UCSD-AML1 (cell line): ENCODE measurements at regions not wholly inside any gene's neighbourhood (a gene's known extent, or its start where the extent isn't known, plus 50 kb on each side); places are given as distances from the start of the nearest gene placed in this dataset.
A peak's percentile ranks its signal among the peaks of the same experiment; 100 is the strongest.
"Not testable (repeated sequence)": the region's sequence is repeated elsewhere in the genome, so short reads cannot be mapped to it uniquely, and the experiment has no call there.

Source experiments
- DNase-seq: peaks from one replicate; lab custom pipeline; 2025; ENCODE audit not compliant: unreplicated experiment; lab: John Stamatoyannopoulos, UW

- DNase-seq, result no peak
Measured at GRCh38 chr14:101634202-101634849, 73.0 kb downstream of the DIO3 start.

DNA sequence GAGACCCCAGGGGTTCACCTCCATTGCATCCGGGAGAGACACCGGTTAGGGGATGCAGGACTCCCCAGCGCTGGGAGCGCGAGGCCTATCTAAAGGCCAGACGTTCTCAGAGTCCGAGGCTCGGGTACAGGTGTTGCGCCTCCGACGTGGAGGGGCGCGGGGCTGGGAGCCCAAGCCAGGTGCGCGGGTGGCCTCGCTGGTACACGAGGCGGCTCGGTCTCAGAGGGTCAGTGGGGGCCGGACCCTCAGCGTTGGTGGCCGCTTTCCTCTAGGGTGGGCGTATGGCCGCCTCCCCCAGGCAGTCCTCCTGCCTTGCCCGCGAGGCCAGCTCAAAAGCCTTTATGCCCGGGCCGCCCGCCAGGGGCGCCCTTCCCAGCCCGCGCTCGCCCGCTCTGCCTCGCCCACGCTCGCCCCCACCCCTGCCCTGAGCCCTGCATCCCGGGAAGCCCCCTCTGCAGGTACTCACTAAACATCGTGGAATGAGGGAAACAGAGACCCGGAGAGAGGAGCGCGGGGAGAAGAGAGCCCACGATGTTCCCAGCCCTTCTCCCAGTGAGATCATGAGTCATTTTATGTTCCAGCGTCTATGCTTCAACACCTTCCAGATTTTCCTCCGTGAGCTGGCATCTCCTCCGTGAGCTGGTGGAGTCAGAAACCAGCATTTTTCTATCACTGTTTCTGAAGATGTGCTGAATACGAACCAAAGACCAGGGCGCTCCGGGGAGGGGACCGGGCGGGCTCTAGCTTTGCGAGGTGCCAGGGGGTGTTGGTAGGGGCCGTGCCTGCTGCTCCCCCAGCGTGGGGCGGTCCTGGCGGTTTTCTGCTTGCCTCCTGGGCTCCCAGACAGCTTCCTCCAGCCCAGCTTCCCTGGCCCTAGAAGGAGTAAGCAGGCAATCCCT, 73.8 kb downstream of the DIO3 start:
- no peak for DNase-seq

GRCh38 chr14:101635749-101636560, 74.7 kb downstream of the DIO3 start:
- DNase-seq, result peak; percentile 72

DNA sequence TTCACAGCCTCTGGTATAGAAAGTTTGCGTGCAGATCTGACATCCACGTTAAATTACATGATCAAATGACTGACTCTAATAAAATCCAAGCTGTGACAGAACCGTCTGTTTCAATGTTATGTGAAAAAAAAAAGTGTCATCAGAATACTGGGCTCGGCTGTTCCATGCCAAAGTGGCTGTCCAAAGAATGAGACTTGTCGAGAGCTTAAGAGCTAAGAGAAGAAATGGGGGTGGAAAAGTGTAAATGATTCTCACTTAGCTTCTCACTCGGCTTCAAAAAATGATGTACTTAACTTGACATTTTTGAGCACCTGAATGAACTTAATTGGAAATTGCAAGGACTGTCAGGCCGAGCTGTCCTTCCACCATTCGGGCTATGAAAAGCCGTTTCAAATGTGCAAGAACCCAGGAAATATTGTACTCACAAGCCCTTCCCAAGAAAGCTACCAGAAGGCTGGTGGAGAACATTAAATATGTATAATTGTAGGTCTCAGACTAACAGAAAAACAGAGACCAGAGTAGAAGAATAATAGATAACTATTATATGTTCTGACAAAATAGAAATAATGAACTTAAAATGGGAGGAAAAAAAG, 78.0 kb downstream of the DIO3 start:
- no peak for DNase-seq

DNA sequence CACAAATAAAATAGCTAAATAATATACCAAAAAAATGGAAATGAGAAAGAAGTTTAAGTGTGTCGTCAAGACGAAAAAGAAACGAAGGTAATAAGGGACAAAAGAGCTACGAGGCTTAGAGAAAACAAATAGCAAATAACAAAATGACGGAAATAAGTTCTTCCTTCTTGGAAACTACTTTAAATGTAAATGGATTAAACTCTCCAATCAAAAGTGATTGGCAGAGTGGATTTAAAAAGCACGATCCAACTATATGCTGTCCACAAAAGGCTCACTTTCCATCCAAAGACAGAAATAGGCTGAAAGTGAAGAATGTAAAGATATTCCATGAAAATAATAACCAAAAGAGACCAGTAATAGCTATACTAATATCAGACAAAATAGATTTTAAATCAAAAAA, 82.4 kb downstream of the DIO3 start:
- no peak for DNase-seq

GRCh38 chr14:101654051-101654450, 92.8 kb downstream of the DIO3 start:
- no peak for DNase-seq

DNA sequence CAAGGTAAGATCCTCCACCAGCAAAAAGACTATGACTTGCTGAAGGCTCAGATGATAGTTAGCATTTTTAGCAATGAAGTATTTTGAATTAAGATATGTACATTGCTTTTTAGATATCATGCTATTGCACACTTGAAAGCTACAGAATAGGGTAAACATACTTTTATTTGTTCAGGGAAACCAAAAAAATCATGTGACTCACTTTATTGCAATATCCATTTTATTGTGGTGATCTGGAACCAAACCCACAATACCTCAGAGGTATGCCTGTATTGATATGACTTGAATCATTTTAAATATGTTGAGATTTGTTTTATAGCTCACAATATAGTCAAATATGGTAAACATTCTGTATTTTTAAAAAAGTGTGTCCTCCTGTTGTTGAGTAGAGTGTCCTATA, 96.1 kb downstream of the DIO3 start:
- DNase-seq, result no peak

DNA sequence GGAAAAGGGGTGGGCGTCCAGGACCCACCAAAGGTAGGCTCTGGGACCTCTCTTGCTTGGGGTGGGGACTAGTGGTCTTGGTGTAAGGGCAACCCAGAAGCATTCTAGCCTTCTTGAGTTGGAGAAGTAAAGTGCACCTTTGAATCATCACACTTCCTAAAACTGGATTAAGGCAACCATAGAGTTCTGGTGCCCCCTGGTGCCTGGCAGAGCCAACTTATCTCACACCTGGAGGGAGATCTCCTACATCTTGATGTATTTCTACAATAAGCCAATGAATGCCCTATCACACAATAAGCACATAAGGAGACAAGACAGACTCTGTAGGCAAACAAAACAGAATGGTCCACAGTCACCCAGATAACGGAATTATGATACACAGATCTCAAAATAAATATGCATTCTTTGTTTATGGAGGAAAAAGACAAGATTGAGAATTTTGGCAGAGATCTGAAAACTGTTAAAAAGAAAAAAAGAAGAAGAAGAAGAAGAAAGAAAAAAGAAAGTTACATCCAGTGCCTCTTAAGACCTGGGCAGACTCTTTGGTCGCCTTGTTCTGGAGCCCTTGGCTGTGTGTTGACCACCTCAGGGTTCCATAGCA, 95.9 kb upstream of the PPP2R5C start:
- DNase-seq, result peak; percentile 53

GRCh38 chr14:101666264-101666663, 95.2 kb upstream of the PPP2R5C start:
- DNase-seq, result no peak

DNA sequence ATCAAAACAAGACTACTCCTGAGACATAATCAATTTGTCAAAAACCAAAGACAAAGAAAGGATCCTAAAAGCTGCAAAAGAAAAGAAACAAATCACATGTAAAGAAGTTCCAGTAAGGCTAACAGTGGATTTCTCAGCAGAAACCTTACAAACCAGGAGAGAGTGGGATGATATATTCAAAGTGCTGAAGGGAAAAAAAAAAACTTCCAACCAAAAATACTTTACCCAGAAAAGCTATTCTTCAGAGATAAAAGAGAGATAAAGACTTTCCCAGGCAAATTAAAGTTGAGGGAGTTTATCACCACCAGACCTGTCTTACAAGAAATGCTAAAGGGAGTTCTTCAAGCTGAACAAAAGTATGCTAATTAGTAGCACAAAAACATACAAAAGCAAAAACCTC, 91.9 kb upstream of the PPP2R5C start:
- DNase-seq, result no peak

DNA sequence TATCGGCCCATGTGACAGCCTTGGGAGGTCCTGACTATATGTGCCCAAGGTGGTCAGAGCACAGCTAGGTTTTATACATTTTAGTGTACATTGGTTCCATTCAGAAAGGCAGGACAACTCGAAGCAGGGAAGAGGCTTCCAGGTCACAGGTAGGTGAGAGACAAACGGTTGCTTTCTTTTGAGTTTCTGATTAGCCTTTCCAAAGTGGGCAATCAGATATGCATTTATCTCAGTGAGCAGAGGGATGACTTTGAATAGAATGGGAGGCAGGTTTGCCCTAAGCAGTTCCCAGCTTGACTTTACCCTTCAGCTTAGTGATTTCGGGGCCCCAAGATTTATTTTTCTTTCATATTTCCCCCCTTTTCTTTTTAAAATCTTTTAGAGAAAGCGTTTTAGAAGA, 87.6 kb upstream of the PPP2R5C start:
- no peak for DNase-seq

GRCh38 chr14:101675835-101676234, 85.7 kb upstream of the PPP2R5C start:
- DNase-seq, result not testable (repeated sequence)

DNA sequence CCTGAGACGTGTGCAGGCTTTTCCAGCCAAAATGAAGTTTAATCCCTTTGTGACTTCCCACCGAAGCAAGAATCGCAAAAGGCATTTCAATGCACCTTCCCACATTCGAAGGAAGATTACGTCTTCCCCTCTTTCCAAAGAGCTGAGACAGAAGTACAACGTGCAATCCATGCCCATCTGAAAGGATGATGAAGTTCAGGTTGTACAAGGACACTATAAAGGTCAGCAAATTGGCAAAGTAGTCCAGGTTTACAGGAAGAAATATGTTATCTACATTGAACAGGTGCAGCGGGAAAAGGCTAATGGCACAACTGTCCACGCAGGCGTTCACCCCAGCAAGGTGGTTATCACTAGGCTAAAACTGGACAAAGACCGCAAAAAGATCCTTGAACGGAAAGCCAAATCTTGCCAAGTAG, 83.6 kb upstream of the PPP2R5C start:
- not testable (repeated sequence) for DNase-seq

- DNase-seq, result no peak
Measured at GRCh38 chr14:101681795-101682194, 79.7 kb upstream of the PPP2R5C start.

DNA sequence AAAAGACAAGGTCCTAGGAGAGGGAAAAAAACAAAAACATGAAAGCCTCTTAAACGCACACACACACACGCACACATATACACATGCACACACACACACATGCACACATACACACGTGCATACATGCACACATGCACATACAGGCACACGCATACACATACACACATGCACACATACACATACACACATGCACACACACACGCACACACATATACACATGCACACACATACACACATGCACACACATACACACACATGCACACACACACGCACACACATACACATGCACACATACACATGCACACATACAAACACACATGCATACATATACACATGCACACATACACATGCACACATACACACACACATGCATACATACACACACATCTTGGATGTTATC, 78.1 kb upstream of the PPP2R5C start:
- no peak for DNase-seq

GRCh38 chr14:101687756-101688546, 73.6 kb upstream of the PPP2R5C start:
- no peak for DNase-seq

- no peak for DNase-seq
Measured at GRCh38 chr14:101689039-101689501, 72.4 kb upstream of the PPP2R5C start.

DNA sequence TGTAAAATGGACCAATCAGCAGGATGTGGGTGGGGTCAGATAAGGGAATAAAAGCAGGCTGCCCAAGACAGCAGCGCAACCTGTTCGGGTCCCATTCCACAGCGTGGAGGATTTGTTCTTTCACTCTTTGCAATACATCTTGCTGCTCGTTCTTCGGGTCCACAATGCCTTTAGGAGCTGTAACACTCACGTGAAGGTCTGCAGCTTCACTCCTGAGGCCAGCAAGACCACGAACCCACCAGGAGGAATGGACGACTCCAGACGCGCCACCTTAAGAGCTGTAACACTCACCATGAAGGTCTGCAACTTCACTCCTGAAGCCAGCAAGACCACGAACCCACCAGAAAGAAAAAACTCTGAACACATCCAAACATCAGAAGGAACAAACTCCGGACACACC, 71.5 kb upstream of the PPP2R5C start:
- not testable (repeated sequence) for DNase-seq

DNA sequence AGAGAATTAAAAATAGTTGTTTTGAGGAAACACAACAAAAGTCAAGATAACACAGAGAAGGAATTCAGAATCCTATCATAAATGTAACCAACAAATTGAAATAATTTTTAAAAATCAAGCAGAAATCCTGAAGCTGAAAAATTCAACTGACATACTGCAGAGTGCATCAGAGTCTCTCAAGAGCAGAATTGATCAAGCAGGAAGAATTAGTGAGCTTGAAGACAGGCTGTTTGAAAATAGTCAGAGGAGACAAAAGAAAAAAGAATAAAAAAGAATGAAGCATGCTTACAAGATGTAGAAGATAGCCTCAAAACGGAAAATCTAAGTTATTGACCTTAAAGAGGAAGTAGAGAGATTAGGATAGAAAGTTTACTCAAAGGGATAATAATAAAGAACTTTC, 65.8 kb upstream of the PPP2R5C start:
- no peak for DNase-seq

DNA sequence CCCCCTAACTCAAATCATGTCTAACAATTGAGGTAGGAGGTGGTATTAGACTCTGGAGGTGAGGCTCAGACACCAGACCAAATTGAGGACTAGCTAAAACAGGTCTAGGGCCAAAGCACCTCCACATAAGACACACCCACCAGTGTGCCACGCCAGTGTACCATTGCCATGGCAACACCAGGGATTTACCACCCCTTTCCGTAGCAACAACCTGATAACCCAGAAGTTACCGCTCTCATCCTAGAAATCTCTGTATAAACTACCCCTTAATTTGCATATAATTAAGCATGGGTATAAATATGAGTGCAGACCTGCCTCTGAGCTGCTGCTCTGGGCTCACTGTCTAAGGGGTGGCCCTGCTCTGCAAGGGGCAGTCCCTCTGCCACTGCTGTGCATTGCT, 57.4 kb upstream of the PPP2R5C start:
- no peak for DNase-seq
